ENCODE measurements at regions not wholly inside any gene's neighbourhood (a gene's known extent, or its start where the extent isn't known, plus 50 kb on each side); places are given as distances from the start of the nearest gene placed in this dataset.
A peak's percentile ranks its signal among the peaks of the same experiment; 100 is the strongest.

- H3K36me3 Mint-ChIP-seq (ENCODE audit: low read depth): no peaks in the 10 kb centered on the region
- DNase-seq: no peak
These were observed 297.7 kb downstream of the AEBP2 start for GRCh38 chr12:19737019-19737418.

GRCh38 chr12:19739195-19739776, 300.0 kb downstream of the AEBP2 start:
- Mint-ChIP-seq H3K4me1 (no peaks in the 10 kb centered on the region), H3K9me3 (no peaks in the 10 kb centered on the region), H3K27me3 (peaks cover 5% of the 10 kb centered on the region), H3K36me3 (ENCODE audit: low read depth) (no peaks in the 10 kb centered on the region), H3K27ac (no peak overlapping the region), H3K4me3 (no peak overlapping the region)
- peak; percentile 78 for DNase-seq
- intact Hi-C loops (cut with micrococcal nuclease): no loop called here

More at GRCh38 chr12:19737019-19737418, 297.7 kb downstream of the AEBP2 start:
- no peaks in the 10 kb centered on the region for H3K4me1 Mint-ChIP-seq
- peaks cover 3% of the 10 kb centered on the region for H3K27me3 Mint-ChIP-seq
- no peak overlapping the region for H3K27ac Mint-ChIP-seq
- no peaks in the 10 kb centered on the region for H3K9me3 Mint-ChIP-seq
- no peak overlapping the region for H3K4me3 Mint-ChIP-seq
- intact Hi-C loops (cut with micrococcal nuclease): no loop called here

DNA sequence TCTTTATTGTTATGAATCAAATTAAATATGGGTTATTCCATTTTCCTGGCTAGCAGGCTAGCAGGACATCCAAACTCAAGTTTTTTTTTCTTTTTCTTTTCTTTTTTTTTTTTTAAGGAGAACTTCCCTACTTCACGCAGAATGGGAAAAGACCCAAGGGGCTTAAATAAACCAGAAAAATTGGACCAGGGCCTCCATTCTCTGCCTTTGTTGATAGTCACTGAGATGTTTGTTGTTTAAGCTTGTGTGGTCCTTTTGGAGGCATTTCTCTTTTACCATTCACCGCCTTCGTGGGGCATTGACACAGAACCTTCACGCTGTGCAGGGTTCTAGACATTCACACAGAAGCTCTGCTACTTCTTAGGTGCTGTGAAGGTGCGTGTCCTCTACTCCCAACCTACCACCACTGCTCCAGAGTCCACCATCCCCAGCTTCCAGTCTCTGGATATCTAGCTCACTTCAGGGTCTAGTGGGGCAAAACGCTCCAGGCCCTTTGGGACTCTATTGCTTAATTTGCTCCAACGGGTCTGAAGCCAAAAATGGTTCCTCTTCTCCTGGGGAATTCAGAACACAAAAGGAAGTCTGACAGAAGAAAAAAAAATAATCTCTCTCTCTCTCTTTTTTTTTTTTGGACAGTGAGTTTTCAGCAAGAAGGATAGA, 301.3 kb downstream of the AEBP2 start:
- no peak for DNase-seq
- H3K9me3 Mint-ChIP-seq: no peaks in the 10 kb centered on the region
- no peak overlapping the region for H3K4me3 Mint-ChIP-seq
- H3K27ac Mint-ChIP-seq: no peak overlapping the region
- H3K4me1 Mint-ChIP-seq: no peaks in the 10 kb centered on the region
- H3K27me3 Mint-ChIP-seq: peaks cover 5% of the 10 kb centered on the region
- H3K36me3 Mint-ChIP-seq (ENCODE audit: low read depth): no peaks in the 10 kb centered on the region
- intact Hi-C loops (cut with micrococcal nuclease): loop anchor here (10.0 kb wide), 1 partner anchor 166 kb away; no protein-coding TSS in a partner anchor

GRCh38 chr12:19741132-19741489, 301.8 kb downstream of the AEBP2 start:
- intact Hi-C loops (cut with micrococcal nuclease): loop anchor here (10.0 kb wide), 1 partner anchor 166 kb away; no protein-coding TSS in a partner anchor
- H3K36me3 Mint-ChIP-seq (ENCODE audit: low read depth): no peaks in the 10 kb centered on the region
- DNase-seq: no peak
- no peak overlapping the region for H3K27ac Mint-ChIP-seq
- H3K4me3 Mint-ChIP-seq: no peak overlapping the region
- H3K4me1 Mint-ChIP-seq: no peaks in the 10 kb centered on the region
- H3K9me3 Mint-ChIP-seq: no peaks in the 10 kb centered on the region
- peaks cover 5% of the 10 kb centered on the region for H3K27me3 Mint-ChIP-seq

GRCh38 chr12:19744705-19745218, 305.5 kb downstream of the AEBP2 start:
- intact Hi-C loops (cut with micrococcal nuclease): loop anchor here (10.0 kb wide), 1 partner anchor 170 kb away; no protein-coding TSS in a partner anchor

GRCh38 chr12:19746471-19746870, 307.2 kb downstream of the AEBP2 start:
- Mint-ChIP-seq H3K4me1 (no peaks in the 10 kb centered on the region), H3K36me3 (ENCODE audit: low read depth) (no peaks in the 10 kb centered on the region), H3K4me3 (no peak overlapping the region), H3K9me3 (peaks cover 6% of the 10 kb centered on the region), H3K27me3 (peaks cover 4% of the 10 kb centered on the region), H3K27ac (no peak overlapping the region)
- intact Hi-C loops (cut with micrococcal nuclease): loop anchor here (10.0 kb wide), 1 partner anchor 172 kb away; no protein-coding TSS in a partner anchor
- no peak for DNase-seq

More at GRCh38 chr12:19744705-19745218, 305.5 kb downstream of the AEBP2 start:
- H3K4me3 Mint-ChIP-seq: no peak overlapping the region
- no peak for DNase-seq
- no peaks in the 10 kb centered on the region for H3K9me3 Mint-ChIP-seq
- no peaks in the 10 kb centered on the region for H3K4me1 Mint-ChIP-seq
- H3K36me3 Mint-ChIP-seq (ENCODE audit: low read depth): no peaks in the 10 kb centered on the region
- peaks cover 7% of the 10 kb centered on the region for H3K27me3 Mint-ChIP-seq
- no peak overlapping the region for H3K27ac Mint-ChIP-seq

- no peaks in the 10 kb centered on the region for H3K4me1 Mint-ChIP-seq
- no peak overlapping the region for H3K4me3 Mint-ChIP-seq
- intact Hi-C loops (cut with micrococcal nuclease): loop anchor here (10.0 kb wide), 1 partner anchor 175 kb away; no protein-coding TSS in a partner anchor
- H3K27me3 Mint-ChIP-seq: peaks cover 2% of the 10 kb centered on the region
- peaks cover 14% of the 10 kb centered on the region for H3K9me3 Mint-ChIP-seq
- H3K36me3 Mint-ChIP-seq (ENCODE audit: low read depth): no peaks in the 10 kb centered on the region
- DNase-seq: no peak
- no peak overlapping the region for H3K27ac Mint-ChIP-seq
These were observed 310.7 kb downstream of the AEBP2 start for GRCh38 chr12:19749906-19750574.

DNA sequence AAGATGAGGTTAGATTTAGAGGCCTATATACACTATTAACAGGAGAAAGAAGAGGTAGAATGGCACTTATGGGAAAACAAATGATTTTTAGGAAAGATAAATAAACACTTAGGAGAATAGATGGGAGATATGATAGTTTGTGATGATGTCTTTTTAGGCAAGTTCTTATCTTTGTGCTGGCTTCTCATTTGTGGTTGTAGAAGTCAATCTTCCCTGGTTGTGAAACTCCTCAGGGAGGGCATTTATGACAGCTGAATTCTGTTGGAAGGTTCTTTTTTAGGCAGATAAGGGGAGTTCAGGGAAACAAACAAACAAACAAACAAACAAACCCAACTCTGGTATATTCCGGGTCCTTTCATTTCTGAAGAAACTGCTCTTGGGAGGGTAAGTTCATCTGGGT, 311.8 kb downstream of the AEBP2 start:
- DNase-seq: no peak
- Mint-ChIP-seq H3K4me1 (no peaks in the 10 kb centered on the region), H3K27ac (no peak overlapping the region), H3K36me3 (ENCODE audit: low read depth) (no peaks in the 10 kb centered on the region), H3K4me3 (no peak overlapping the region), H3K27me3 (peaks cover 2% of the 10 kb centered on the region), H3K9me3 (peaks cover 14% of the 10 kb centered on the region)
- intact Hi-C loops (cut with micrococcal nuclease): no loop called here

DNA sequence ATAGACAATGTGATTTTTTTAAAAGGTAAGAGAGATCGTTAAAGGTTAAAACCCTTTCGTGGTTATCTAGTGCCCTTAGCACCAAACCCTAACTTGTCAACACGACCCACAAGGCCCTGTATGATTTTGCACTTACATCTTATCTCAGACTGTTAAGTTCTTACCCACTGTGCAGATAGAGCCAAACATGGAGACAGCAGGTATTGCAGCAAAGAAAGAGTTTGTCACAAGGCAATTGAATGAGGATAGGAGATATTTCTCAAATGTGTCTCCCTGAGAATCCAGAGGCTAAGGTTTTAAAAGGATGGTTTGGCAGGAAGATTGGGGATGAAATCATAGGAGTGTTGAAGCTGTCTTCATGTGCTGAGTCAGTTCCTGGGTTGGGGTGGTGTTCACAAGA, 313.4 kb downstream of the AEBP2 start:
- no peaks in the 10 kb centered on the region for H3K27me3 Mint-ChIP-seq
- no peak for DNase-seq
- H3K36me3 Mint-ChIP-seq (ENCODE audit: low read depth): no peaks in the 10 kb centered on the region
- no peaks in the 10 kb centered on the region for H3K4me1 Mint-ChIP-seq
- H3K9me3 Mint-ChIP-seq: peaks cover 14% of the 10 kb centered on the region
- no peak overlapping the region for H3K27ac Mint-ChIP-seq
- intact Hi-C loops (cut with micrococcal nuclease): no loop called here
- H3K4me3 Mint-ChIP-seq: no peak overlapping the region

DNA sequence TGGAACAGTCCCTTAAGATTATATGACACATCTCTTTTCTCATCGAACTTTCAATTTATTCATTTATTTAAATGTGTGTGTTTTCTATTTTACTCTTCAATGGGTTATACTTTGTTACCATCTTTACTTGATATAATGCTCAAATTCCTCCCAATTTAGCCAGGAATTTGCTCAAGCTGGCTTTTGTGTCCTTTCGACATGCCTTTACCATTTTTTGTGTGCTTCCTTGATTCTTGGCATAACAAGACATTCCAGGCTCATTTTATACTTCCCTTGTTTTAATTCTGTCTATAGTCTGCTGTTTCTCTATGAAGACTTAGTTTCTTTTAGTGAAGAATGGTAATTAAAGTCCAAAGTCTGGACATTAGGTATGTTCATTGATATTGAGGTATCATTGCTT, 315.8 kb downstream of the AEBP2 start:
- Mint-ChIP-seq H3K4me3 (no peak overlapping the region), H3K27ac (no peak overlapping the region), H3K36me3 (ENCODE audit: low read depth) (no peaks in the 10 kb centered on the region), H3K27me3 (no peaks in the 10 kb centered on the region), H3K4me1 (peaks cover 2% of the 10 kb centered on the region), H3K9me3 (peaks cover 14% of the 10 kb centered on the region)
- DNase-seq: no peak
- intact Hi-C loops (cut with micrococcal nuclease): no loop called here

- intact Hi-C loops (cut with micrococcal nuclease): loop anchor here (1.0 kb wide), 1 partner anchor 77 kb away; no protein-coding TSS in a partner anchor
- DNase-seq: no peak
- H3K27ac Mint-ChIP-seq: no peak overlapping the region
- no peaks in the 10 kb centered on the region for H3K36me3 Mint-ChIP-seq (ENCODE audit: low read depth)
- peaks cover 2% of the 10 kb centered on the region for H3K4me1 Mint-ChIP-seq
- no peaks in the 10 kb centered on the region for H3K27me3 Mint-ChIP-seq
- no peak overlapping the region for H3K4me3 Mint-ChIP-seq
- H3K9me3 Mint-ChIP-seq: peaks cover 8% of the 10 kb centered on the region
These were observed 318.1 kb downstream of the AEBP2 start for GRCh38 chr12:19757317-19757877.

GRCh38 chr12:19759227-19759626, 319.9 kb downstream of the AEBP2 start:
- no peaks in the 10 kb centered on the region for H3K36me3 Mint-ChIP-seq (ENCODE audit: low read depth)
- no peaks in the 10 kb centered on the region for H3K9me3 Mint-ChIP-seq
- no peaks in the 10 kb centered on the region for H3K27me3 Mint-ChIP-seq
- peaks cover 2% of the 10 kb centered on the region for H3K4me1 Mint-ChIP-seq
- no peak overlapping the region for H3K27ac Mint-ChIP-seq
- intact Hi-C loops (cut with micrococcal nuclease): no loop called here
- DNase-seq: no peak
- H3K4me3 Mint-ChIP-seq: no peak overlapping the region

GRCh38 chr12:19760611-19761010, 321.3 kb downstream of the AEBP2 start:
- intact Hi-C loops (cut with micrococcal nuclease): no loop called here
- Mint-ChIP-seq H3K27me3 (no peaks in the 10 kb centered on the region), H3K27ac (no peak overlapping the region), H3K36me3 (ENCODE audit: low read depth) (no peaks in the 10 kb centered on the region), H3K4me1 (peaks cover 2% of the 10 kb centered on the region), H3K4me3 (no peak overlapping the region), H3K9me3 (no peaks in the 10 kb centered on the region)
- DNase-seq: no peak

DNA sequence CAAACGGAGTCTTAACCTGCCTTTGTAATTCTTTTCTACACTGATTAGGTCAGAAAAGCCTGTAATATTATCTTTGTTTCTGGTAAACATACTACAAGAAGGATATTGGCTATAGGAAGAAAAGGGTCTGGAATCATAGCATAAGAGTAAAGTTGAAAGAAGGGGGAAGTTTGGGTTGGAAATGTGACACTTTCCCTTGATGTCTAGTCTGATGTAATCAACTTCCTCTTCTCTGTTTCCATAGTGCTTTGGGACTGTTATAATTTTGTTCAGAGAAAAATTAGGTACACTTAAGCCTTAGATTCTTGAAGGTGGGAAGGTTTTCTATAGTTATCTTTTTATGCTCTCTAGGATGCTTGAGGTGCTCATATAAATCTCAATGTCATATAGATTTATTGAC, 322.2 kb downstream of the AEBP2 start:
- intact Hi-C loops (cut with micrococcal nuclease): no loop called here
- Mint-ChIP-seq H3K4me1 (peaks cover 2% of the 10 kb centered on the region), H3K27ac (no peak overlapping the region), H3K27me3 (no peaks in the 10 kb centered on the region), H3K4me3 (no peak overlapping the region), H3K36me3 (ENCODE audit: low read depth) (no peaks in the 10 kb centered on the region), H3K9me3 (no peaks in the 10 kb centered on the region)
- no peak for DNase-seq
